ENCODE measurements at regions not wholly inside any gene's neighbourhood (a gene's known extent, or its start where the extent isn't known, plus 50 kb on each side); places are given as distances from the start of the nearest gene placed in this dataset.

DNA sequence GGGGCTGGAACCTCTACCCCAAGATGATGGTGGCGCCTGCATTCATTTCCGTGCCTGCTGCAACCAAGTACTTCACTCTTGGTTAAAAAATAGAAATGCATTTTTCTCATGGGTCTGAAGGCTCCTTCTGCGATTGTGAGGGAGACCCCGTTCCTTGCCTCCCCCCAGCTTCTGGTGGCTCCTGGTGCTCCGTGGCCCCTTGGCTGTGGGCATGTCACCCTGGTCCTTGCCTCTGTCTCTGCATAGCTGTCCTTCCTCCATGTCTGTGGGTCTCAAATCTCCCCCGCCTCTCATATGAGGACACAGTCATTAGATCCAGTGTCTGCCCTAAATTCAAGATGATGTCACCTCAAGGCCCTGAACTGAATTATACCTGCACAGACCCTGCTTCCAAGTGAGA, 317.9 kb downstream of the TCERG1L start:
- ATAC-seq (no peak), DNase-seq (no peak)
- Histone ChIP-seq H3K27ac (no peak overlapping the region), H3K9me3 (peaks cover 0 to 11% (median 0%) of the 10 kb centered on the region in 11 donors), H3K4me3 (no peak overlapping the region), H3K4me1 (no peaks in the 10 kb centered on the region), H3K36me3 (no peaks in the 10 kb centered on the region), H3K27me3 (peaks cover 0 to 26% (median 20%) of the 10 kb centered on the region in 7 donors)
- TF ChIP-seq, protein P1, sequence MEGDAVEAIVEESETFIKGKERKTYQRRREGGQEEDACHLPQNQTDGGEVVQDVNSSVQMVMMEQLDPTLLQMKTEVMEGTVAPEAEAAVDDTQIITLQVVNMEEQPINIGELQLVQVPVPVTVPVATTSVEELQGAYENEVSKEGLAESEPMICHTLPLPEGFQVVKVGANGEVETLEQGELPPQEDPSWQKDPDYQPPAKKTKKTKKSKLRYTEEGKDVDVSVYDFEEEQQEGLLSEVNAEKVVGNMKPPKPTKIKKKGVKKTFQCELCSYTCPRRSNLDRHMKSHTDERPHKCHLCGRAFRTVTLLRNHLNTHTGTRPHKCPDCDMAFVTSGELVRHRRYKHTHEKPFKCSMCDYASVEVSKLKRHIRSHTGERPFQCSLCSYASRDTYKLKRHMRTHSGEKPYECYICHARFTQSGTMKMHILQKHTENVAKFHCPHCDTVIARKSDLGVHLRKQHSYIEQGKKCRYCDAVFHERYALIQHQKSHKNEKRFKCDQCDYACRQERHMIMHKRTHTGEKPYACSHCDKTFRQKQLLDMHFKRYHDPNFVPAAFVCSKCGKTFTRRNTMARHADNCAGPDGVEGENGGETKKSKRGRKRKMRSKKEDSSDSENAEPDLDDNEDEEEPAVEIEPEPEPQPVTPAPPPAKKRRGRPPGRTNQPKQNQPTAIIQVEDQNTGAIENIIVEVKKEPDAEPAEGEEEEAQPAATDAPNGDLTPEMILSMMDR (IDR thresholded peaks at IDR 0.05) = no peak
- WGBS, 2 donors = 84 to 86% methylated on average over 6 of the region's 6 CpGs
- intact Hi-C loops (cut with DNase I) = no loop called here

DNA sequence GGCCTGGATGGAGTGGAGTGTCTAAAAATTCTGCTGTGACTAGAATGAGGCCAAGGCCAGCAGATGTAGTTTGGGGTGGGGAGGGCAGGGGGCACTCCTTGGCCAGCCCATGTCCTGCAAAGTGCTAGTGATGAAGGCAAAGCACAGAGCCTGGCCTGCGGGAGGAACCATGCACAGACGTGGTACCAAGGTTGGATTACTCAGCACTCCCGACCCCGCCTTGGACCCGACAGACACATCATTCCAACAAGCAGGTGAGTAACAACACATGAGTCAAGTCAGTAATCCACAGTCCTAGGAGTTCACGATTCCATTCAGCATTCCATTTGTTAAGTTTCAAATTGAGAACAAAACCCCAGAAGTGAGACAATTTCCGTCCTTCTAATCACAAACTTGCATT, 317.3 kb downstream of the TCERG1L start:
- Histone ChIP-seq H3K36me3 (no peaks in the 10 kb centered on the region), H3K27me3 (peaks cover 0 to 32% (median 23%) of the 10 kb centered on the region in 7 donors), H3K27ac (no peak overlapping the region), H3K4me1 (no peaks in the 10 kb centered on the region), H3K4me3 (no peak overlapping the region), H3K9me3 (peaks cover 0 to 11% (median 0%) of the 10 kb centered on the region in 11 donors)
- WGBS, 2 donors = 85% methylated on average over 7 of the region's 7 CpGs
- intact Hi-C loops (cut with DNase I) = no loop called here
- no peak for ATAC-seq
- TF ChIP-seq, protein P1 (IDR thresholded peaks at IDR 0.05) = no peak
- no peak for DNase-seq

DNA sequence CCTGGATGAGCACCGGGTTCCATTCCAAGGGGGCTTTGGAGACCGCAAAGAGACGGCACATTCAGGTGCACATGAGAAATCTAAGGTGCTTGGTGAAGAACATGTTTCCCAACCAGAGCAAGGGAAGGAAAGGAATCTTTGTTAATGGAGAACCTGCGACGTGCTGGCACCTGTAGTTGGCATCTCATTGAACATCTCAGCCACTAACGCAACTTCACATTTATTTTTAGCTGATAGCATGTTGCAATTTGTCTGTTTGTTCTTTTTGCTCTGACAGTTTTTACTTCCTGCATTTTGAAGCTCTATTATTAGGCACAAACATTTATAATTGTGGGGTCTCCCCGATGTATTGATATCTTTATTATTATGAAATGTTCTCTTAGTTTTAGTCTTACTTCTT, 316.7 kb downstream of the TCERG1L start:
- Histone ChIP-seq H3K36me3 (no peaks in the 10 kb centered on the region), H3K27me3 (peaks cover 0 to 35% (median 28%) of the 10 kb centered on the region in 7 donors), H3K4me1 (no peaks in the 10 kb centered on the region), H3K27ac (no peak overlapping the region), H3K9me3 (peaks cover 0 to 11% (median 0%) of the 10 kb centered on the region in 11 donors), H3K4me3 (no peak overlapping the region)
- no peak for ATAC-seq
- intact Hi-C loops (cut with DNase I) = no loop called here
- DNase-seq = no peak
- 84 to 89% methylated on average over 7 of the region's 7 CpGs for WGBS, 2 donors
- TF ChIP-seq, protein P1 (IDR thresholded peaks at IDR 0.05) = no peak

DNA sequence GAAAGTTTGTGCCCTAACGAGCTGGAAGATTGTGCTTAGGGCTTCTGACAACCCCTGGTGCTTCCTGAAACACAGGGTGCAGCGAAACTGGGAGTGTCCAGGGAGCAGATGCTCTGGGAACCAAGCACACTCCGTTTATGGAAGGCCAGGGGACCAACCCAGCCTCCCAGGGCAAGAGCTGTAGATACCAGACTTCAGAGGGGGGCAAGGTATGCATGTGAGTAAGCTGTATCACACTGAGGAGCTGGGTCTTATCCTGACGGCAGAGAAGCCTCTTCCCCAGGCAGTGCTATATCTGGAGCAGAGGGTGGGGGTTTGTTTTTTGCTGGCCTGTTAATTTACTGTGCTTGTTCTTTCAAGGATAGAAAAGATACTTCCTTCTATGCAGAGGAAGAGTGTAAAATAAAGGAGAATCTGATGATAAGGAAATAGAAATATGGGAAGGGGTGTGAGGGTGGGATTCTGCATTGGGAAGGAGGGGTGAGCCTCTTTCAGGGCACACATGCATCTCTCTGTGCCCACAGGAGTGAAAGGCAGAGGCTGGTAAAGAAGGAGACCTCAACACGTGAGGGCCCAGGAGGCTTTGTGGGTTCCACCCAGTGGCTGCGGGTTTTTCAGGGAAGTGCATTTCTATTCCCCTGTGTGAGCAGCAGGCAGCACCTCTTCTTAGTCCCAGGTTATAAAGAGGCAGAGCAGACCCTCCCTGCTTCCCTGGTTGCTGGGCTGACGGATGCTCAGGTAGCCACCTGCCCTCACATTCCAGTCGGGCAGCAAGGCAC, 314.1 kb downstream of the TCERG1L start:
- WGBS, 2 donors = 53 to 55% methylated on average over 8 of the region's 8 CpGs
- intact Hi-C loops (cut with DNase I) = no loop called here

More for the DNA sequence above, 314.1 kb downstream of the TCERG1L start:
- no peak overlapping the region for H3K27ac ChIP-seq
- H3K36me3 ChIP-seq = no peaks in the 10 kb centered on the region
- no peak overlapping the region for H3K4me3 ChIP-seq
- ATAC-seq (no peak), DNase-seq (no peak)
- H3K27me3 ChIP-seq = peaks cover 0 to 43% (median 26%) of the 10 kb centered on the region in 7 donors
- H3K4me1 ChIP-seq = no peaks in the 10 kb centered on the region
- TF ChIP-seq, protein P1 (IDR thresholded peaks at IDR 0.05) = no peak
- H3K9me3 ChIP-seq = peaks cover 0 to 11% (median 0%) of the 10 kb centered on the region in 11 donors
